HL-60 (cell line): ENCODE measurements at regions not wholly inside any gene's neighbourhood (a gene's known extent, or its start where the extent isn't known, plus 50 kb on each side); places are given as distances from the start of the nearest gene placed in this dataset.

ENCODE experiments used
- DNase-seq, 2 experiments: peaks; one replicate each; pipeline ENCODE4 v3.0.0-alpha.2; 2010 to 2020; ENCODE audit warnings: low read depth in 1 of 2, low spot score in 1 of 2
- H3K27ac ChIP-seq: fragments of 250-450 bp; sonication (Bioruptor Pico); replicated peaks from 2 replicates; pipeline ENCODE4 v1.5.1; 2020; ENCODE audit warnings: mild to moderate bottlenecking, moderate library complexity
- H3K27me3 ChIP-seq: fragments of 250-450 bp; sonication (Bioruptor Pico); 2 replicates; pipeline ENCODE4 v1.5.1; 2021; ENCODE audit warnings: mild to moderate bottlenecking, moderate library complexity; ENCODE audit not compliant: insufficient read depth, poor library complexity, severe bottlenecking
- H3K4me3 ChIP-seq: replicated peaks from 2 replicates; pipeline ENCODE4 v1.5.1; 2011; ENCODE audit warnings: mild to moderate bottlenecking, control low read depth, low read length; ENCODE audit not compliant: insufficient read depth
- CTCF ChIP-seq: IDR thresholded peaks from one replicate; pipeline ENCODE4 v1.5.1; 2011; ENCODE audit warnings: low read length, control low read depth, inconsistent platforms; ENCODE audit not compliant: insufficient read depth
- GABPA ChIP-seq: IDR thresholded peaks from 2 replicates; pipeline ENCODE4 v1.6.1; 2012; ENCODE audit warnings: low read depth
- POLR2AphosphoS5 ChIP-seq: IDR thresholded peaks from 2 replicates; pipeline ENCODE4 v1.6.1; 2012; ENCODE audit warnings: low read depth
- SPI1 ChIP-seq: IDR thresholded peaks from 2 replicates; pipeline ENCODE4 v1.6.1; 2012; ENCODE audit warnings: low read depth, mild to moderate bottlenecking, borderline replicate concordance
- TF ChIP-seq, protein P1 (sequence below): IDR thresholded peaks from 2 replicates; pipeline ENCODE4 v1.6.1; 2012; ENCODE audit warnings: low read depth; ENCODE audit not compliant: insufficient replicate concordance

DNA sequence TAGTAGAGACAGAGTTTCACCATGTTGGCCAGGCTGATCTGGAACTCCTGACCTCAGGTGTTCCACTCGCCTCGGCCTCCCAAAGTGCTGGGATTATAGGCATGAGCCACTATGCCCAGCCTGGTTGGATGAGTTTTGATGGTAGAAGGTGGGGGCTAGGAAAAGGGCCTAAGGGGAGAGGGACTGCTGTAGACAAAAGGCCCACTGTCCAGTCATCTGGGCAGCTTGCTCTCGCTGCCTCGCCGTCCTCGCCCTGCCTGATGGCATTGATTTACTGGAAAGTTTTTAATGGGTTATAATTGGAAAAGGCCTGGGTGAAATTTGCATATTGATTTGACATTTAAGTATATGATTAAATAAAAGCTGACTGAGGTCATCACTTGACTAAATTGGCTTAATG, 175.1 kb upstream of the CSF3R start:
- no peak for DNase-seq
- Histone ChIP-seq H3K27ac (no peak overlapping the region), H3K4me3 (no peak overlapping the region), H3K27me3 (peaks cover 3% of the 10 kb centered on the region)
- TF ChIP-seq POLR2AphosphoS5 (no peak), SPI1 (no peak), CTCF (no peak), GABPA (no peak)
- TF ChIP-seq, protein P1, sequence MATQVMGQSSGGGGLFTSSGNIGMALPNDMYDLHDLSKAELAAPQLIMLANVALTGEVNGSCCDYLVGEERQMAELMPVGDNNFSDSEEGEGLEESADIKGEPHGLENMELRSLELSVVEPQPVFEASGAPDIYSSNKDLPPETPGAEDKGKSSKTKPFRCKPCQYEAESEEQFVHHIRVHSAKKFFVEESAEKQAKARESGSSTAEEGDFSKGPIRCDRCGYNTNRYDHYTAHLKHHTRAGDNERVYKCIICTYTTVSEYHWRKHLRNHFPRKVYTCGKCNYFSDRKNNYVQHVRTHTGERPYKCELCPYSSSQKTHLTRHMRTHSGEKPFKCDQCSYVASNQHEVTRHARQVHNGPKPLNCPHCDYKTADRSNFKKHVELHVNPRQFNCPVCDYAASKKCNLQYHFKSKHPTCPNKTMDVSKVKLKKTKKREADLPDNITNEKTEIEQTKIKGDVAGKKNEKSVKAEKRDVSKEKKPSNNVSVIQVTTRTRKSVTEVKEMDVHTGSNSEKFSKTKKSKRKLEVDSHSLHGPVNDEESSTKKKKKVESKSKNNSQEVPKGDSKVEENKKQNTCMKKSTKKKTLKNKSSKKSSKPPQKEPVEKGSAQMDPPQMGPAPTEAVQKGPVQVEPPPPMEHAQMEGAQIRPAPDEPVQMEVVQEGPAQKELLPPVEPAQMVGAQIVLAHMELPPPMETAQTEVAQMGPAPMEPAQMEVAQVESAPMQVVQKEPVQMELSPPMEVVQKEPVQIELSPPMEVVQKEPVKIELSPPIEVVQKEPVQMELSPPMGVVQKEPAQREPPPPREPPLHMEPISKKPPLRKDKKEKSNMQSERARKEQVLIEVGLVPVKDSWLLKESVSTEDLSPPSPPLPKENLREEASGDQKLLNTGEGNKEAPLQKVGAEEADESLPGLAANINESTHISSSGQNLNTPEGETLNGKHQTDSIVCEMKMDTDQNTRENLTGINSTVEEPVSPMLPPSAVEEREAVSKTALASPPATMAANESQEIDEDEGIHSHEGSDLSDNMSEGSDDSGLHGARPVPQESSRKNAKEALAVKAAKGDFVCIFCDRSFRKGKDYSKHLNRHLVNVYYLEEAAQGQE = no peak

GRCh38 chr1:36656838-36657237, 174.1 kb upstream of the CSF3R start:
- Histone ChIP-seq H3K4me3 (no peak overlapping the region), H3K27ac (no peak overlapping the region), H3K27me3 (peaks cover 3% of the 10 kb centered on the region)
- TF ChIP-seq SPI1 (no peak), CTCF (no peak), POLR2AphosphoS5 (no peak), GABPA (no peak)
- TF ChIP-seq, protein P1 = no peak
- no peak for DNase-seq

DNA sequence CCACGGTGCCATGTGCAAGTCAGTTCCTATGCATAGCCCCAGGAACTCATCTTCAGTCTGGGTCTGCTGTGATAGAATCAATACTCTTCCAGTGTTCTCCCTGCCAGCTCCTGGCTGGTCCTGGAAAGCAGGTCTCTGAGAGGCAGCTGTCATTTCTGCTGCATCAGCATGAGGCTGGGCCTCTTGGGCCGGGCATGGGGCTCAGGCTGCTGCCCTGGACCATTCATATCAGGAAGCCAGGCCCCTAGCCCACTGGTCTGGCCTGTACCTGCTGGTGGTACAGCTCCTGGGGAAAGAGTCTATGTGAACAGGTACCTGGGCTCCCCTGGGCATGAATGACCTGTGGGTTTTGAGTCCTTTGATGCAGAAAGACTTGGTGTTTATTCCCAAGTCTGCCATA, 173.6 kb upstream of the CSF3R start:
- Histone ChIP-seq H3K4me3 (no peak overlapping the region), H3K27ac (no peak overlapping the region), H3K27me3 (peaks cover 3% of the 10 kb centered on the region)
- DNase-seq = no peak
- TF ChIP-seq, protein P1 = no peak
- no peak for TF ChIP-seq GABPA
- no peak for TF ChIP-seq CTCF
- no peak for TF ChIP-seq SPI1
- TF ChIP-seq POLR2AphosphoS5 = no peak
